OCI-LY1 (cell line): ENCODE measurements at regions not wholly inside any gene's neighbourhood (a gene's known extent, or its start where the extent isn't known, plus 50 kb on each side); places are given as distances from the start of the nearest gene placed in this dataset.

ENCODE experiments used
- H2AFZ ChIP-seq: fragments of 200-600 bp; sonication (generic), shearing (Covaris generic); 2 replicates; pipeline ENCODE4 v1.6.0; 2014; ENCODE audit warnings: antibody characterized with exemption, mild to moderate bottlenecking, low read length
- H3F3A ChIP-seq: fragments of 200-600 bp; sonication (generic), shearing (Covaris generic); 2 replicates; pipeline ENCODE4 v1.6.0; 2014; ENCODE audit warnings: mild to moderate bottlenecking, antibody characterized with exemption, low read length, moderate library complexity; ENCODE audit not compliant: insufficient read depth
- H3K27ac ChIP-seq: fragments of 200-600 bp; sonication (generic); 2 replicates; pipeline ENCODE4 v1.5.1; 2014; ENCODE audit warnings: low read length, mixed run types, mild to moderate bottlenecking, low read depth; ENCODE audit not compliant: poor library complexity, severe bottlenecking
- H3K27me3 ChIP-seq: fragments of 200-600 bp; sonication (generic); 2 replicates; pipeline ENCODE4 v1.6.0; 2014; ENCODE audit warnings: antibody characterized with exemption, mild to moderate bottlenecking, low read length, moderate library complexity; ENCODE audit not compliant: insufficient read depth
- H3K36me3 ChIP-seq: fragments of 200-600 bp; sonication (generic); 2 replicates; pipeline ENCODE4 v1.6.1; 2014; ENCODE audit warnings: mild to moderate bottlenecking, antibody characterized with exemption, low read length, moderate library complexity, mixed read lengths; ENCODE audit not compliant: insufficient read depth
- H3K4me1 ChIP-seq: fragments of 200-600 bp; sonication (generic); 2 replicates; pipeline ENCODE4 v1.5.1; 2014; ENCODE audit warnings: mild to moderate bottlenecking, low read length, moderate library complexity; ENCODE audit not compliant: insufficient read depth, severe bottlenecking
- H3K4me2 ChIP-seq: fragments of 200-600 bp; sonication (generic), shearing (Covaris generic); 2 replicates; pipeline ENCODE4 v1.6.1; 2014; ENCODE audit warnings: low read length
- H3K4me3 ChIP-seq: fragments of 200-600 bp; sonication (generic); 2 replicates; pipeline ENCODE4 v1.5.1; 2014; ENCODE audit warnings: low read length, low read depth, mild to moderate bottlenecking, mixed read lengths; ENCODE audit not compliant: poor library complexity, severe bottlenecking
- H3K79me2 ChIP-seq: fragments of 200-600 bp; shearing (Covaris generic); 2 replicates; pipeline ENCODE4 v1.6.1; 2016; ENCODE audit warnings: mixed run types, low read length, mixed read lengths; ENCODE audit not compliant: insufficient read depth
- H3K9ac ChIP-seq: fragments of 200-600 bp; sonication (generic), shearing (Covaris generic); 2 replicates; pipeline ENCODE4 v1.6.1; 2014; ENCODE audit warnings: mild to moderate bottlenecking, low read length, mixed read lengths
- H3K9me2 ChIP-seq: fragments of 200-600 bp; sonication (generic), shearing (Covaris generic); 2 replicates; pipeline ENCODE4 v1.6.1; 2014; ENCODE audit warnings: low read depth, mild to moderate bottlenecking, low read length, mixed read lengths
- H3K9me3 ChIP-seq: fragments of 200-600 bp; shearing (Covaris generic); 2 replicates; pipeline ENCODE4 v1.6.1; 2014; ENCODE audit warnings: low read length, mixed read lengths
- H4K20me1 ChIP-seq: fragments of 200-600 bp; sonication (generic), shearing (Covaris generic); 2 replicates; pipeline ENCODE4 v1.6.0; 2016; ENCODE audit warnings: mild to moderate bottlenecking, low read length; ENCODE audit not compliant: insufficient read depth
- EZH2 ChIP-seq: fragments of 200-600 bp; sonication (generic), shearing (Covaris generic); IDR thresholded peaks from 2 replicates; pipeline ENCODE4 v1.8.0; 2017; ENCODE audit warnings: borderline replicate concordance, mixed run types, mild to moderate bottlenecking, antibody characterized with exemption, low read length, moderate library complexity, mixed read lengths
- TF ChIP-seq, protein P1 (sequence below): fragments of 200-600 bp; sonication (generic), shearing (Covaris generic); IDR thresholded peaks from 2 replicates; pipeline ENCODE4 v1.5.1; 2017; ENCODE audit warnings: mild to moderate bottlenecking, antibody characterized with exemption, low read length, moderate library complexity, mixed read lengths

DNA sequence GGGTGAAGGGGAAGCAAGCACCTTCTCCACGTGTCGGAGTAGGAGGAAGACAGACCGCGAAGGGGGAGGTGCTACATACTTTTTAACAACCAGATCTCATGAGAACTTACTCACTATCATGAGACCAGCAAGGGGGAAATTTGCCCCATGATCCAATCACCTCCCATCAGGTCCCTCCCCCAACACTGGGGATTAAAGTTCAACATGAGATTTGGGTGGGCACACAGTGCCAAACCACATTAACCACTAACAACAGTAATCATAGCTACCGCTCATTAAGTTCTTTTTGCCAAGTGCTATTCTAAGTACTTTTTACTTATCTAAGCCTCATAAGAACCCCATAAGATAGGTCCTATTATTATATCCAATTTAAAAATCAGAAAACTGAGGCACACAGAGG lies 450.5 kb upstream of the DDI1 start:
- no peak overlapping the region for H3K9ac ChIP-seq
- no peaks in the 10 kb centered on the region for H4K20me1 ChIP-seq
- H3K27ac ChIP-seq = no peak overlapping the region
- no peak overlapping the region for H3K4me2 ChIP-seq
- H2AFZ ChIP-seq = no peak overlapping the region
- H3F3A ChIP-seq = no peaks in the 10 kb centered on the region
- no peaks in the 10 kb centered on the region for H3K4me1 ChIP-seq
- TF ChIP-seq, protein P1, sequence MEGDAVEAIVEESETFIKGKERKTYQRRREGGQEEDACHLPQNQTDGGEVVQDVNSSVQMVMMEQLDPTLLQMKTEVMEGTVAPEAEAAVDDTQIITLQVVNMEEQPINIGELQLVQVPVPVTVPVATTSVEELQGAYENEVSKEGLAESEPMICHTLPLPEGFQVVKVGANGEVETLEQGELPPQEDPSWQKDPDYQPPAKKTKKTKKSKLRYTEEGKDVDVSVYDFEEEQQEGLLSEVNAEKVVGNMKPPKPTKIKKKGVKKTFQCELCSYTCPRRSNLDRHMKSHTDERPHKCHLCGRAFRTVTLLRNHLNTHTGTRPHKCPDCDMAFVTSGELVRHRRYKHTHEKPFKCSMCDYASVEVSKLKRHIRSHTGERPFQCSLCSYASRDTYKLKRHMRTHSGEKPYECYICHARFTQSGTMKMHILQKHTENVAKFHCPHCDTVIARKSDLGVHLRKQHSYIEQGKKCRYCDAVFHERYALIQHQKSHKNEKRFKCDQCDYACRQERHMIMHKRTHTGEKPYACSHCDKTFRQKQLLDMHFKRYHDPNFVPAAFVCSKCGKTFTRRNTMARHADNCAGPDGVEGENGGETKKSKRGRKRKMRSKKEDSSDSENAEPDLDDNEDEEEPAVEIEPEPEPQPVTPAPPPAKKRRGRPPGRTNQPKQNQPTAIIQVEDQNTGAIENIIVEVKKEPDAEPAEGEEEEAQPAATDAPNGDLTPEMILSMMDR = no peak
- TF ChIP-seq EZH2 = no peak
- H3K9me3 ChIP-seq = no peaks in the 10 kb centered on the region
- H3K79me2 ChIP-seq = no peaks in the 10 kb centered on the region
- no peak overlapping the region for H3K4me3 ChIP-seq
- no peaks in the 10 kb centered on the region for H3K36me3 ChIP-seq
- no peaks in the 10 kb centered on the region for H3K9me2 ChIP-seq
- H3K27me3 ChIP-seq = no peaks in the 10 kb centered on the region

DNA sequence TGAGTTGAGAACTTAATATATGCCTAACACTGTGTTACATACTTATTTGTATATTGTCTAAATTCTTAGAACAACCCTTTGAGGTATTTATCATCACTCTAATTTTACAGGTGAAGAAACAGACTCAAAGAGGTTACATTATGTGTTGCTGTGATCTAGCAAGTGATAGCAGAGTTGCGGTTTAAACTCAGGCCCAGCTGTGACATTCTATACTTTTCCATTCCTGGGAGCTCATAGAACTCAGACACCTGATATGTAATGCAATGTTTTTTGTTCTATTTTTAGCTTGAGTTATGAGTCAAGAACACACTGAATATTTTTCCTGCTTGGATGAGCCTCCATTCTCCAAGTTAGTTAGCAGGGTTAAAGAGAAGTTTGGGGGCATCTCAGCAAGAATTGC lies 449.7 kb upstream of the DDI1 start:
- Histone ChIP-seq H3F3A (no peaks in the 10 kb centered on the region), H4K20me1 (no peaks in the 10 kb centered on the region), H3K27me3 (no peaks in the 10 kb centered on the region), H3K79me2 (no peaks in the 10 kb centered on the region), H3K9me2 (no peaks in the 10 kb centered on the region), H3K4me3 (no peak overlapping the region), H3K36me3 (no peaks in the 10 kb centered on the region), H3K9me3 (no peaks in the 10 kb centered on the region), H3K4me2 (no peak overlapping the region), H3K27ac (no peak overlapping the region), H2AFZ (no peak overlapping the region), H3K4me1 (no peaks in the 10 kb centered on the region), H3K9ac (no peak overlapping the region)
- TF ChIP-seq, protein P1 = no peak
- no peak for TF ChIP-seq EZH2

DNA sequence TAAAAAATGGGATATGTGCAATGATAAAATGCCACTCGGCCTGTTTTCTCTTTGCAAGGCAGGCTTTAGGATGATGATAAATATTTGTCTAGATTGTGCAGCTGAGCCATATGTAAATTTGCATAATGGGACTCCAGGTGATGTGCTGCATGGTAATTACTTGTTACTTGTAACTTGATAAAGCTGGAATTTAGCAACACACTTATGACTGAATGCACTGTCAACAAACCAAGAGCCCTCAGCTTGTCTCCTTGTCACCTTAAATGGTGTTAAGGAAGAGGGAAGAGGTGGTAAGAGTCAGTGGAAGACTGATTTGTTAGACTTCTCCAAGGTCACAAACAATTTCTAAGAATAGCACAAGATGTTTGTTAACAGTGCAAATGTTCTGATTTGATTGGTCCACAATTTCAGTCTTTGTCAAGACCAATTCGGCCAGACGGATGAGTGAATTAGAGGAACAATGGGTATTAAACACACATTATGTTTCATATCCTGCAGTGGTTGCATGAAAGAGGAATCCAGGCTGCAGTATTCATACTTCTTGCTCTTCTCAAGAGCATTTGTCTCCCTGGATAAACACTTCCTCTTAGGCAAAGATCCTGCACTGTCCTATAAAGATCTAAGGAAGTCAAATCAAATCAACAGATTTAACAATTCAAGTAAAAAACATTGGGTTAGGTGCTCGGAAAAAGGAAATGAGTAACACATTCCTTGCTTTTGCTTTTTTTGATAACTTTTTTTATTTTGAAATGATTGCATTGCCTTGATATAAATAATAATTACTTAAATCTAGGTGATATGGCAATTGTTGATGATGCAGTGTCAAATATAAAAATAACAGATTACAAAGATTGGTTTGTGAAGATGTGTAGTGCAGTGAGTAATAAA lies 448.3 kb upstream of the DDI1 start:
- no peaks in the 10 kb centered on the region for H4K20me1 ChIP-seq
- TF ChIP-seq, protein P1 = no peak
- TF ChIP-seq EZH2 = no peak
- H3K4me1 ChIP-seq = no peaks in the 10 kb centered on the region
- no peaks in the 10 kb centered on the region for H3F3A ChIP-seq
- no peak overlapping the region for H3K9ac ChIP-seq
- no peak overlapping the region for H3K4me2 ChIP-seq
- no peak overlapping the region for H2AFZ ChIP-seq
- H3K4me3 ChIP-seq = no peak overlapping the region
- no peaks in the 10 kb centered on the region for H3K9me2 ChIP-seq
- no peak overlapping the region for H3K27ac ChIP-seq
- H3K9me3 ChIP-seq = no peaks in the 10 kb centered on the region
- H3K36me3 ChIP-seq = no peaks in the 10 kb centered on the region
- H3K27me3 ChIP-seq = no peaks in the 10 kb centered on the region
- H3K79me2 ChIP-seq = no peaks in the 10 kb centered on the region
